NB4 (cell line): ENCODE measurements at regions not wholly inside any gene's neighbourhood (a gene's known extent, or its start where the extent isn't known, plus 50 kb on each side); places are given as distances from the start of the nearest gene placed in this dataset.

Experiments used
- CTCF ChIP-seq: IDR thresholded peaks from one replicate; pipeline ENCODE4 v1.5.1; 2012; ENCODE audit warnings: low read depth, low read length
- MAX ChIP-seq: IDR thresholded peaks from 2 replicates; pipeline ENCODE4 v1.6.1; 2011; ENCODE audit warnings: low read depth, low read length
- MYC ChIP-seq: IDR thresholded peaks from 2 replicates; pipeline ENCODE4 v1.6.1; 2011; ENCODE audit warnings: low read depth, low read length
- POLR2A ChIP-seq: IDR thresholded peaks from 2 replicates; pipeline ENCODE4 v1.6.1; 2011; ENCODE audit warnings: mild to moderate bottlenecking; ENCODE audit not compliant: insufficient read length; ENCODE audit errors: extremely low read depth

- TF ChIP-seq CTCF (no peak), POLR2A (no peak), MAX (no peak), MYC (no peak)
Observed at GRCh38 chr7:155141562-155141961, 71.4 kb downstream of the HTR5A start.
